ENCODE measurements at regions not wholly inside any gene's neighbourhood (a gene's known extent, or its start where the extent isn't known, plus 50 kb on each side); places are given as distances from the start of the nearest gene placed in this dataset.

- in situ Hi-C loops (cut with MboI) (no loop called here), intact Hi-C loops (cut with micrococcal nuclease; ENCODE audit: unreplicated experiment) (no loop called here)
- Histone ChIP-seq H2AFZ (ENCODE audit: control insufficient read depth, low read depth, low read length) (no peak overlapping the region), H3K4me2 (ENCODE audit: control insufficient read depth, insufficient read depth) (no peak overlapping the region), H3K79me2 (ENCODE audit: control insufficient read depth, insufficient read depth, low read length) (no peaks in the 10 kb centered on the region), H3K9me3 (replicated peaks; ENCODE audit: control insufficient read depth, insufficient read depth, low read length) (no peaks in the 10 kb centered on the region), H3K36me3 (ENCODE audit: control insufficient read depth in 2 of 2, insufficient read depth in 2 of 2, low read length in 1 of 2) (no peaks in the 10 kb centered on the region), H4K20me1 (ENCODE audit: control insufficient read depth, insufficient read depth) (no peaks in the 10 kb centered on the region), H3K4me1 (ENCODE audit: control insufficient read depth, insufficient read depth, low read length) (no peaks in the 10 kb centered on the region), H3K27ac (ENCODE audit: control insufficient read depth, insufficient read depth) (no peak overlapping the region), H3K4me3 (no peak overlapping the region), H3K27me3 (replicated peaks in 1 of 2; ENCODE audit: control insufficient read depth in 2 of 2, insufficient read depth in 2 of 2, low read length in 1 of 2) (no peaks in the 10 kb centered on the region), H3K9ac (ENCODE audit: control insufficient read depth, insufficient read depth, low read length) (no peak overlapping the region)
- no TSS peak for BruUV-seq (replicated peaks)
- ATAC-seq (no peak), DNase-seq (ENCODE audit: low read depth, low spot score) (no peak), FAIRE-seq (no peak)
- TF ChIP-seq NFYB (IDR thresholded peaks at IDR 0.05; ENCODE audit: insufficient read depth, low read depth, low read length) (no peak), RUNX3 (IDR thresholded peaks at IDR 0.05; ENCODE audit: low read length) (no peak), ATF7 (IDR thresholded peaks at IDR 0.05; ENCODE audit: low read depth) (no peak), POLR2AphosphoS2 (IDR thresholded peaks at IDR 0.05; ENCODE audit: low read depth, low read length) (no peak), EGR1 (IDR thresholded peaks at IDR 0.05; ENCODE audit: borderline replicate concordance in 1 of 2, low read depth in 2 of 2, low read length in 2 of 2) (no peak), SPI1 (IDR thresholded peaks at IDR 0.05; ENCODE audit: borderline replicate concordance, insufficient read depth, low read depth, low read length) (no peak), HSF1 (IDR thresholded peaks at IDR 0.05; ENCODE audit: low read depth, low read length) (no peak)
- SMC1A ChIA-PET (ENCODE audit: uncharacterized antibody, unreplicated experiment), result no interaction called here
- POLR2A ChIA-PET, result no interaction called here
- CTCF ChIA-PET, result no interaction called here
- RAD21 ChIA-PET (ENCODE audit: unreplicated experiment), result no interaction called here
Measured at GRCh38 chr1:195964516-195964915, 643.7 kb downstream of the KCNT2 start.

- intact Hi-C loops (cut with micrococcal nuclease; ENCODE audit: unreplicated experiment), result no loop called here
- no peak overlapping the region for H3K4me2 ChIP-seq (ENCODE audit: control insufficient read depth, insufficient read depth)
- no TSS peak for BruUV-seq (replicated peaks)
Measured at GRCh38 chr1:195962051-195962450, 646.2 kb downstream of the KCNT2 start.

More at GRCh38 chr1:195962051-195962450, 646.2 kb downstream of the KCNT2 start:
- peak; percentile 52; the same call in 1 of the 2 replicates for TF ChIP-seq PKNOX1 (IDR thresholded peaks at IDR 0.05)
- no peak for TF ChIP-seq CREB1 (IDR thresholded peaks at IDR 0.05; ENCODE audit: low read depth)
- no peak for FAIRE-seq
- H3K27me3 ChIP-seq (replicated peaks in 1 of 2; ENCODE audit: control insufficient read depth in 2 of 2, insufficient read depth in 2 of 2, low read length in 1 of 2), result no peaks in the 10 kb centered on the region
- no peak overlapping the region for H2AFZ ChIP-seq (ENCODE audit: control insufficient read depth, low read depth, low read length)
- H3K9ac ChIP-seq (ENCODE audit: control insufficient read depth, insufficient read depth, low read length), result no peak overlapping the region
- no peaks in the 10 kb centered on the region for H3K79me2 ChIP-seq (ENCODE audit: control insufficient read depth, insufficient read depth, low read length)
- no peak overlapping the region for H3K27ac ChIP-seq (ENCODE audit: control insufficient read depth, insufficient read depth)
- in situ Hi-C loops (cut with MboI), result no loop called here
- CTCF ChIA-PET, result no interaction called here
- ATAC-seq, result no peak
- SMC1A ChIA-PET (ENCODE audit: uncharacterized antibody, unreplicated experiment), result no interaction called here
- H3K4me1 ChIP-seq (ENCODE audit: control insufficient read depth, insufficient read depth, low read length), result no peaks in the 10 kb centered on the region
- RAD21 ChIA-PET (ENCODE audit: unreplicated experiment), result no interaction called here
- no peak overlapping the region for H3K4me3 ChIP-seq
- H3K36me3 ChIP-seq (ENCODE audit: control insufficient read depth in 2 of 2, insufficient read depth in 2 of 2, low read length in 1 of 2), result no peaks in the 10 kb centered on the region
- POLR2A ChIA-PET, result no interaction called here
- H4K20me1 ChIP-seq (ENCODE audit: control insufficient read depth, insufficient read depth), result no peaks in the 10 kb centered on the region
- no peaks in the 10 kb centered on the region for H3K9me3 ChIP-seq (replicated peaks; ENCODE audit: control insufficient read depth, insufficient read depth, low read length)
- no peak for DNase-seq (ENCODE audit: low read depth, low spot score)
